Stimulated activated CD8-positive, alpha-beta memory T cell treated with anti-CD3 and anti-CD28 coated beads, Interleukin-4, amount 100 ng/mL, for 1 hour (primary cell): ENCODE measurements at regions not wholly inside any gene's neighbourhood (a gene's known extent, or its start where the extent isn't known, plus 50 kb on each side); places are given as distances from the start of the nearest gene placed in this dataset.
"Not testable (repeated sequence)": the region's sequence is repeated elsewhere in the genome, so short reads cannot be mapped to it uniquely, and the experiment has no call there.

Experiments used
- DNase-seq, 2 donors: peaks; one replicate each; pipeline ENCODE4 v3.0.0-alpha.2; 2020; ENCODE audit warnings: low read depth in 2 of 2, low spot score in 1 of 2

DNA sequence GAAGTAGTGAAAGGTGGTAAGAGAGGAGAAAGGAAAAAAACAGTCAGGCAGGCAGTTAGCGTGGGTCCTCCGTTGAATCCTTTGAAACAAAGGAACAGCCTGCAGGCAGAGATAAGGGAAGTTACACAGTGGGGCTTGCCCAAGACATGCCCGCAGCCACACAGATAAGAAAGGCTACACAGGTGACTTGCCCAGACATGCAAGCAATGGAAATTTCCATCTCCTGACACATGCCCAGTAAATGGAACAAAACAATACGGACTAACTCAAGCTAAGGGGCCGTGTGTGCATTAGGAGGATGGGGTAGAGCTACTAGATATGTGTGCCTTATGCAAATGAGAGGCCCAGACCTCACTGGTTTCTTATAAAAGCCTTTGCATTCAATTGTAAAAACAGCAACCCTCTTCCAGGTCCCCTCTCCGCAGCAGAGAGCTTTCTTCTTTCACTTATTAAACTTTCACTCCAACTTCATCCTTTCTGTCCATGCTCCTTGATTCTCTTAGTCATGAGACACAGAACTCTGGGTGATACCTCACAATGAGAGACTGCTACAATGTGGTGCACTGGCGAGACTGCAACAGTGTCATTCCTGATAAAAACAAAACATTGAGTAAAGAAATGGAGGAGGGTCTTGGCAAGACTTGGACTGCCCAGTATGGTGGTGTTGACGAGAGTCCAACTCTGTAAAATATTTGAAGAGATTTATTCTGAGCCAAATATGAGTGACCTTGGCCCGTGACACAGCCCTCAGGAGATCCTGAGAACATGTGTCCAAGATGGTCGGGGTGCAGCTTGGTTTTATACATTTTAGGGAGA, 997.4 kb upstream of the PRKX start:
- DNase-seq = no peak

DNA sequence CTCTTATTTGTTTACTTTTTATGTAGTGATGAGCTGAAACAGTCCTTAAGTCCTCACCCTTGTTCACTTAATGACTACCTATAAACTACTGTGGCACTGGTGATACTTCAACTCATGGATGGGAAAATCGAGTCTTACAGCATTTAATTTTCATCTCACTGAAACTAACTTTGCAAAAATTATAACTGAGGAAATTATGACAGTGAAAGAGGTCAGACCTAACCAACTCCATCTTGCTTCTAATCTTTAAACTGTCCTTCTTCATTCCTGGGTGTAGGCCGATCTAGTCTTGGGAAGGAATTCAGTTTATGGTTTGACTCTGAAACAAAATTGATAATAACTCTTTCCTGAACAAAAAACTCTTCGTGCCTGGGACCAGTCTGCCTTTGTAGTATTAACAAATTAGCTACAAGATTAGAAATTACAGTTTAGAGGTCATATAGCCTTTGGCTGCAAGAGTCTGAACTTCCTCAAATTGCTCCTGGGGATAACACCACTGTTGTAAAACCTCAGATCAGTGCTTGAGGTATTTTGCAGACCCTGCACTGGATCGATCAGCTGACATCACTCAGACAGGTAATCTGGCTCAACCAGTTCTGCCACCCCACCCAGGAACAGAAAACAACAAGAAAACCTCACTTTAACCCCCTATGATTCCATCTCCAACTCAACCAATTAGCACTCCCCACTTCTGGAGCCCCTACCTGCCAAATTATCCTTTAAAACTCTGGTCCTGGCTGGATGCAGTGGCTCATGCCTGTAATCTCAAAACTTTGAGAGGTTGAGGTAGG, 995.7 kb upstream of the PRKX start:
- no peak for DNase-seq

DNA sequence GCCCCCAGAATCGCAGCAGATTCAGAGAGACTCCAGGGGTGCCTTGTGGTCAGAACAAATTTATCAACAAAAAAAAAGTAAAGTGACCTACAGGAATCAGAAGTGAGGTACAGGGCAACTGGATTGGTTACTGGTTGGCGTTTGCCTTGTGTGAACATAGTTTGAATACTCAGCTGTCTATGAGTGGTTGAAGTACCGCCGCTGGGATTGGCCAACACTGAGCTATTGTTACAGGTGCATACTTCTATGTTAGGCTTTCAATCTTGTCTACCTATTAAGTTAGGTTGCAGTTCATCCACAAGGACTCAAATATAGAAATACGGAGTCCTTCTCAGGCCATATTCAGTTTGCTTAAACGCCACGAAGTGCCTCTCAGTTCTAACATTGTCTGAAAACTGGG, 993.5 kb upstream of the PRKX start:
- no peak for DNase-seq

DNA sequence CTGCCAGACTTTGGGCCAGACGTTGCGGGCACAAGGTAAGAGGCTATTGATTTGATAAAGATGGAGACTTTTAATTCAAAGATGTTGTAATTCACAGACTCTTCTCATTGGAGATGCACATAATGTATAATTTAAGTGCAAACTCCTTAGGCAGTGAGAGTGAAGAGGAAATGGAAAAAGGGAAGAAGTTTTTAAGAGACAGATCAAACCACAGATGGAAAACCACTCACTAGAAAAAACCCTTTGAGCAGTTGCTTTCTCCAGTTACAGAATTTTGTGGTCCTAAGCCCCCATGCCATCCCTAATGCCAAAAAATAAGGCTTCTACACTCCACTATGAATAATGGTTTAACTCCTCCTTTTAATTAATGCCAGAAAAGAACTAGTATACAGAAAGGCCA, 977.1 kb upstream of the PRKX start:
- DNase-seq = no peak

DNA sequence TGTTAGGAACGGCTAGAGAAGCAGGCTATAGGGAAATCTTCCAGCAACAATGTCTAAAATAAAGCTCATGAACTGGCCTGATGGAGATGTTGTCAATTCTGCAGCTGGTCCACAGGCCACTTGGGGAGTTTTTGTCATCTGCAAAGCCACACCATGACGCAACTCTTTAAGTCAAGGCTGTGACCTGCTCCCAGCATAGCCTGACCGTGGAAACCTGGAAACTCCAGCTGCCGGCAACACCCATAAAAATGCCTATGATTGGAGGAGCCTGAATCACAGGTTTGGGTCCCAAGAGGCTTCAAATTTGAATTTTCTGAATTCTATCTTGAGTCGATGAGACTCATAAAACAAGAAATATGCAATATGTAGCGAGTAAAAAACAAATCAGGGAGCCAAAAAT, 969.2 kb upstream of the PRKX start:
- DNase-seq = no peak

DNA sequence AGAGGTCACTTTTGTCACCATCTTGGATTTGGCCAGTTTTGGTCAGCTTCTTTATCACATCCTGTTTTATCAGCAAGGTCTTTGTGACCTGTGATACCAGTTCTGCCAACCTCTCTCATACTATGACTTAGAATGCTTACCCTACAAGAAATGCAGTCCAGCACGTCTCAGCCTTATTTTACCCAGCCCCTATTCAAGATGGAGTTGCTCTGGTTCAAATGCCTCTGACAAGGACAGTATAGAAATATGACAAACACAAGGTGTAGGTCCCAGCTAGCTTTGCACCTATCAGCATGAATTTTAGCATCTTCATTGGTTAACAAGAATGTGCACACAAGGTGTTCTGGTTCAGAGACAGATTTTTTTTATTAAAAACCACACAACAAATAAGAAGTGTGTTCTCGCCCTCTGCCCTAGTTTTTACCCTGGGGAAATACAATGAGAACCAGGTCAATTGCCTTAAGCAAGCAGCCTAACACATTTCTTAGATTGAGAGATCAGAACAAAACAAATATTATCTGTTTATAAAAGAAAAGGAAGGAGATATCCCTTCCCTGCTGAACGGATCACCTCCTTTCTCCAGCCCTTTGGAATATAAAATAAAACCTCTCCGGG, 962.3 kb upstream of the PRKX start:
- no peak for DNase-seq

DNA sequence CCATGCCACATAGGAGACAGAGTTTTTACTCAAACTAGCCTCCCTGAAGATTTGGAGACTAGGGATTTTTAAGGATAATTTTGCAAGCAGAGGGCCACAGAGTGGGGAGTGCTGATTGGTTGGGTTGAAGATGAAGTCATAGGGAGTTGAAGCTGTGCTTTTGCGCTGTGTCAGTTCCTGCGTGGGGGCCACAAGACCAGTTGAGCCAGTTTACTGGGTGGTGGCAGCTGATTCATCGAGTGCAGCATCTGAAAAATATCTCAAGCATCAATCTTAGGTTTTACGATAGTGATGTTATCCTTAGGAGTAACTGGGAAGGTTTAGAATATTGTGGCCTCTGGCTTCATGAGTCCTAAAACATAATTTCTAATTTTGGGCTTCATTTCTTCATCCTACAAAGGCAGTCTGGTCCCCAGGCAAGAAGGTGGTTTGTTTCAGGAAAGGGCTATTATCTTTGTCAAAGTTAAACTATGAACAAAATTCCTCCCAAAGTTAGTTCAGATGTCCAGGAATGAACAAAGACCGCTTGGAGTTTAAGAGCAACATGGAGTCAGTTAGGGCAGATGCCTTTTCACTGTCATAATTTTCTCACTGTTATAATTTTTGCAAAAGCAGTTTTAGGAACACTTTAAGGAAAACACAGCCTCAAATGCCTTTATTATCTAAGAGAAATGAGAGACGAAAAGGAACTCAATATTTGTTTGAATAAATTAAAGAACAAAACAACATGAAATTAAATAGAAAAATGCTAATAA, 960.8 kb upstream of the PRKX start:
- no peak for DNase-seq

DNA sequence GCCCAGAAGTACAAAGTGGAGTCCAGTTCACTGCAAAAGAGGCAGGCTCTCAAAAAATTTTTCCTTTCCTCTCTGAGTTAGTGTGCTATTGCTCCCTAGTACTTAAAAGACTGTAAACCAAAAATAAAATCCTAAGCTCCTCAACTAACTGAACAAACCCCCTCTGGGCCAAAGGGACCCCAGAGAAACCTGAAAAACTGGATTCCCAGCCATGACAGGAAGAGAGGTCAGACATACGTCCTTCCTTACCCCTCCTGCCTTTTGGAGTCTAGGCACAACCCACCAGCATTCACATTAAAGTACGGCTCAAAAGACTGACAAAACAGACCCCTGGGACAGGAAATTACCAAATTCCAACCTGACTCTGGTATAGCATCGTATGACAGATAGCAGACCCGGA, 957.9 kb upstream of the PRKX start:
- DNase-seq = no peak

DNA sequence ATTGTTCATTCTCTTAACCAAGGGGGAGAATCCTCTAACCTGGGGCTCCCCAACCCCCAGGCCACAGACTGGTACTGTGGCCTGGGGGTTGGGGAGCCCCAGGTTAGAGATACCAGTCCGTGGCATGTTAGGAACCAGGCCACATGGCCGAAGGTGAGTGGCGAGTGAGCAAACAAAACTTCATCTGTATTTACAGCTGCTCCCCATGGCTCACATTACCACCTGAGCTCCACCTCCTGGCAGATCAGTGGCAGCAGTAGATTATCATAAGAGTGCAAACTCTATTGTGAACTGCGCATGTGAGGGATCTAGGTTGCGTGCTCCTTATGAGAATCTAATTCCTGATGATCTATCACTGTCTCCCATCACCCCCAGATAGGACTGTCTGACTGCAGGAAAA, 957.2 kb upstream of the PRKX start:
- no peak for DNase-seq

DNA sequence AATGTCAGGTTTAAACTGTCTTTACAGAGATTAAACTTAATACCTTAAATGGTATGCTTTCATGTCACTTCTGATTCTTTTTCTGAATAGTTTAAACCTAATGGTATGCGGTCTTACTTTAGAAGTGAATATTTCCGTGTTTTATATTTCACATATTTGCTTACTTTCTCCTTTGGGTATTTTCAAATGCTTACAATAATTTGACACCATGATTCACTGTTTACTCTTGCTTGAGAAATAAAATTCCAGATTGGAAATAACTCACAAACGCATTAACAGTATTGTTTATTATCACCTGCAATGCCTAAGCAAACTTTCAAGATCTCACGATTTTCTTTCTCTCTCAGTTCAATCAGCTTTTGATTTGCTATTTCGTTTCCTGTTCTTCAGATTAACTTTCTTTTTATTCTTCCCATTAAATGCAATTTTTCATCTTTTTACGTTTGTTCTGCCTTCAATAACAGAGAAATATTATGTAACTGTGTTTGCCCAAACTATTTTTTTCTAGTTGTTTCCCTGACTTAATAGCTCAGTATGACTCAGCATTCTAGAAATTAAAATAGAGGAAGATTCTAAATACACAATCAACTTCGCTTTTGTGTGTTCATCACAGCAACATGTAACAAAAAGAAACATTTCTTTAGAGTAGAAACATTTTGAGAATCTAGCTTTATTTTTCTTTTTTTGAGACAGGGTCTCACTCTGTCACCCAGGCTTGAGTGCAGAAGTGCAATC, 955.5 kb upstream of the PRKX start:
- DNase-seq = no peak

DNA sequence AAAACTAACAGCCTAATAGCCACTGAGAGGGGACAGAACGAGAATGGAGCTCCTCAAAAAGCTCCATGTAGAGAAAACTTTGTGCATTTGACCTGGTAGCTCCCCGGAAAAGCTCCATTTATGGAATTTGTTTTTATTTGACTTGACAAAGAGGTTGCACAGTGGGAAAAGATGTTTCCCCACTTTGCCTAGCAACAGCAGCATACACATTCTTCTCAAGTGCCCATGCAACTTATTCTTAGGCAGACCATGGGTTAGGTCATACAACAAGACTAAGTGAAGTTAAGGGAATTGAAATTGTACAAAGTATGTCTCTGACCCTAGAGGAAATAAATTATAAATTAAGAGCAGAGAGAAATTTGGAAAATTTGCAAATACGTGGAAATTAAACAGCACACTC, 949.6 kb upstream of the PRKX start:
- DNase-seq = no peak

DNA sequence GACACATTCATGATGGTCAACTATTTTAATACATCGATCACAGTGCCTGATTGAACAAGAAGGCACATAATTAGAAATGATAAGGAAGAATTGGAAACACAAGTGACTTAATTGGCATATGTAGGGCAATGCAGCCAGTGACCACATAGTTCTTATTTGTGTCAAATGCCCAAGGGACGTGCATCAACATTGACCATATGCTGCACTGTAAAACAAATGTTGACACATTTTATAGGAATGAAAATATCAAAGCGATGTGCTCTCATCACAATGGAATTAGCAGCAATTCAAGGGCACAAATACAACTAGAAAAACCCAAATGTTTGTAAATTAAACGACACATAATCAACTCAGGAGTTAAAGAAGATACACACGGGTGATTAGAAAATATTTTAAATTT, 948.3 kb upstream of the PRKX start:
- DNase-seq = no peak

DNA sequence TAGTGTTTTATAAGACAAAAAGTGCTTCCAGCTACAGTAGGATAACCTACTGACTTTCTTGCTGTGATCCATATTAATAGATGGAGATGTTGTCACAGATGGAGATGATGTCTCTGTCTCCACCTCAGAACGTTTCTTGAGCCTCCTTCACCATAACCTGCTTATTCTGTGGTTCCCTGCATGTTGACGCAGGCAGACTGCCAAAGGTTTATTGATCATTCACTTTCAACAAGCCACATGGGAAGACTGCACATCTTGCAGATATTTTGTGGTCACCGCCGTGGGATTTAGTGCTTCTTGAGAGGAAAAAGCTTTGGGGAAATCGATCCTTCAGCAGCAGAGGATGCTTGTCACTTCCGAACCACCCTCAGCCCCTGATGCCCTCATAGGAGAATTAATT, 943.0 kb upstream of the PRKX start:
- no peak for DNase-seq

DNA sequence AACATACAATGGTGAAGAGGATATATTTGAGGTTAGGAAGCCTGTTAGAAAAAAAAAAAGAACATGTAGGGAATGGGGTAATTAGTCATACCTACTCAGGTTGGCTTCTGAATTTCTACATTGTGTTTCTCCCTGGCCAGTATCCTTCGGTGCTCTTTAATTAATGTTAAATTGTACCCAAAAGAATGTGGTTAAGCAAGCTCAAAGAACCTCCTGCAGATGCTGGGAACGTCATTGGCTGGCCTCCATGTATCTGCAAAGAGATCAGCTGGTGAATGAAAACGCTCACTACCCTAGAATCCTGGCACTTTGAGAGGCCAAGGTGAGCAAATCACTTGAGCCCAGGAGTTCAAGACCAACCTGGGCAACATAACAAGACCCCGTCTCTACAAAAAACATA, 942.3 kb upstream of the PRKX start:
- no peak for DNase-seq

DNA sequence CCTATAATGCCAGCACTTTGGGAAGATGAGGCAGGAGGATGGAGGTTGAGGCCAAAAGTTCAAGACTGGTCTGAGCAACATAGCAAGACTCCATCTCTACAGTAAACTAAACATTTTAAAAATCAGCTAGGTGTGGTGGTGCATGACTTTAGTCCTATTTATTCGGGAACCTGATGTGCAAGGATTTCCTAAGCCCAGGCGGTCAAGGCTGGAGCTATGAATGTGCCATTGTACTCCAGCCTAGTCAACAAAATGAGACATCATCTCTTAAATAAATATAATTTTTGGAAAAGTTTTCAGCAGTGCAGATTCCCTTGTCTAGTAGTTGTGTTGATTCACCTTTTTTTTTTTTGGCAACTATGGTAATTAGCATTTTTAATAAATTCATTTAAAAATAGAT, 928.7 kb upstream of the PRKX start:
- DNase-seq = no peak

DNA sequence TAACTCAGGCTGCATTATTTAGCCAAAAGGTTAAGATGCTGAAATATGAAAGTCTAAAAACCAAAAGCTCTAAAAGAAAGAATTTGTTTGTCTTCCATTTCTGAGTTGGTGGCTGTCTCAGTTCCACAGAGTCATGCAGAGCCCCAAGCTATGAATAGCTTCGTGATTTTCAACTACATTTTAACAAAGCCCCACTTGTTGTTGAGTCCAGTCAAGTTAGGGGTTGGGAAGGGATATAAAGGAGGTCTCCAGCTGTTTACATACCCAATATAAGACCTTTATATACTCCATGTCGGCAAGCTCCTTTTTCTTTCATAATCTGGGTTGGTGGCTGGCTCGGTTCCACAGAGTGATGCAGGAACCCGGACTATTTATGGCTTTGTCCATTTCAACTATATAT, 924.6 kb upstream of the PRKX start:
- no peak for DNase-seq

DNA sequence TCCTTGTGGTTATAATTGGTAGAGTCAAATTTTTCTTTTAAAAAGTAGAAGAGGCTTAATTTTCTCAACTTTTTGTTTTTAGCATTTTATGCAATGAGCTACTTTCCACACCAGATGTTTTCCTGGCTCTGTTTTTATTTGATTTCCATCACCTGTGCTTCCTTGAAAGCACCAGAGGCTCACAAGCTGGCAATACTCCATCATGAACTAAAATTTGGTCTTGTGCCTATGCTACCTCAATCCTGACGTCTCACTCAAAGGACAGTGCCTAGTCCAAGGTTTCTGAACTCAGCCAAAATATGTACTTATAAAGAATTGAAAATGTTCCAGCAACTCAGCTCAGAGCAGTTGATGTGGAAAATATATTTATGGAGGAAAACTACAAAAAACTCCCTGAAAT, 914.0 kb upstream of the PRKX start:
- no peak for DNase-seq

DNA sequence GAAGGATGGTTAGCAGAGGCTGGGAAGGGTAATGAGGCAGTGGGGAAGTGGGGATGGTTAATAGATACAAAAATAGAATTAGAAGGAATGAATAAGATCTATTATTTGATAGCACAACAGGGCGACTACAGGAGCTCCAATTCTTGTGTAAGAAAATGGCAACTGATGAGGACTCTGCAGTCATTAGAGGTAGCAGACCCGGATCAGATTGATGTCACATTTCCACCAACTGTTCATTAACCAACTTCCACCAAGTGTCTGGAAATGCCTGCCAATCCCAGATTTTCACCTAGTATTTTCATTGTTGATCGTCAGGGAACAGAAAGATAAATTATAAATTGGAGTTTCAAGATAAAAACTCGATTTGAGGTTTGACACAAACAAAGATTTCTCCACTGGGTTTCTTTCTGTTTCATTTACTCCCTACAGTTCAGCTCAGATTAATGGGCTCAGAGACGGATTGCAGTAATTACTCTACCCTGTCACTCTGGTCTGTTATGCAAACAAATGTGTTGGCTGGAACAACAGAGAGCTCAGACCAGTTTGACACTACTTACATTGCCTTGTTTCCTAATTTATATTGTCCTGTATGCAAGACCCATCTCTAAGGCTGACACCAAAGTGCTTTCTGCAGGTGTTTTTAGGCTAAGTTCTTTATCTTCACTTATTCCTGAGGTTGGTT, 909.2 kb upstream of the PRKX start:
- no peak for DNase-seq

DNA sequence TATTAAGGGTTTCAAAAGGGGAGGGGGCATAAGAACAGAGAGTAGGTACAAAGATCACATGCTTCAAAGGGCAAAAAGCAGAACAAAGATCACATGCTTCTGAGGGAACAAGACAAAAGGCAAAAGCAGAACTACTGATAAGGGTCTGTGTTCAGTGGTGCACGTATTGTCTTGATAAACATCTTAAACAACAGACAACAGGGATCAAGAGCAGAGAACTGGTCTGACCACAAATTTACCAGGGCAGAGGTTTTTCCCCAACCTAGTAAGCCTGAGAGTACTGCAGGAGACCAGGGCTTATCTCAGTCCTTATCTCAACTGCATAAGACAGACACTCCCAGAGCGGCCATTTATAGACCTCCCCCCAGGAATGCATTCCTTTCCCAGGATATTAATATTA, 900.2 kb upstream of the PRKX start:
- DNase-seq = not testable (repeated sequence)

DNA sequence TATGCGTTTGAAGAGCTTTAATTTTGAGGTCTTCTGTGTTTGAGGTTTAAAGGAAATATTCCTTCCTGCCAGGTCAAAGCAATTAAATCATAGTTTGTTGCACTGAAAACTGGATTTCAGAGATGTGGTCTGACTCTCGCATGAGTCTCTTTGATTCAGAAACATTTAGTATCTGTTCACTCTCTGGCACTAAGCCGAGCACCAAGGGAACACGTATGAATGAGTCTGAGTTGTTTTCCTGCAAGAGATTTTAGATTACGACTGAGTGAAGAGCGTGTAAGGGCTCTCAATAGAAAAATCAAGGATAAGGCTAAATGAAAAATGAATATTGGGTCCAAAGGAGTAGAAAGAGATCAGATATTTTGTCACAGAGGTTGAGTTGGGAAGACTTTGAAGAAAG, 875.4 kb upstream of the PRKX start:
- DNase-seq = no peak
